Vagina (tissue), 2 donors: ENCODE measurements at regions not wholly inside any gene's neighbourhood (a gene's known extent, or its start where the extent isn't known, plus 50 kb on each side); places are given as distances from the start of the nearest gene placed in this dataset.

Experiments
- POLR2A ChIP-seq, 2 donors: fragments of 450-650 bp; IDR thresholded peaks; one replicate each; pipeline ENCODE4 v1.6.1; 2017; ENCODE audit warnings: antibody characterized with exemption in 2 of 2, mild to moderate bottlenecking in 2 of 2, moderate library complexity in 2 of 2
- POLR2AphosphoS5 ChIP-seq, 2 donors: sonication (generic); formaldehyde crosslinking; IDR thresholded peaks; one replicate each; pipeline ENCODE4 v1.9.0; 2017; ENCODE audit warnings: antibody characterized with exemption in 2 of 2, mild to moderate bottlenecking in 2 of 2, low read depth in 1 of 2; ENCODE audit not compliant: insufficient read depth in 1 of 2

DNA sequence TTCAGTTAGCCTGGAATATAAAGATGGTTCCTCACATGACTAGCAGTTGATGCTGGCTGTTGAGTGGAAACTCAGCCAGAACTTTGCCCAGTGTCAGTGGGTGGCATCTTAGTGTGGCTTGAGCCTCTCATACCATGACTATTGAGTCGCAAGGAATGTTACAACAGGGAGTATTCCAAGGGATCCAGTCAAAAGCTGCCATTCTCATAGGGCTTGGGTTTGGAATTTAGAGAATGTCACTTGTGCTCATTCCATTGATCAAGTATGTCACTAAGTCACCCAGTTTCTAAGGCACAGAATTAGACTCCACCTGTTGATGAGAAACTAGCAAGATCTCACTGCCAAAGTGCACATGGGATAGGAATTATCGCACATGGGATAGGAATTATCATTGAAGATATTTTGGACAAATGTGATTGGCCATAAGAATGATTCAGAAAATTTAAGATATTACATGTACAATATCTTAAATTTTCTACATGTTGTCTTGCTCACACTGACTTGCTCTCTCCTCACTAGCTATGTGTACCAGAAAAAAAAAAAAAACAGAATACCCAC, 1290.7 kb upstream of the ADGRL2 start:
- TF ChIP-seq POLR2A (IDR thresholded peaks at IDR 0.05) (no peak), POLR2AphosphoS5 (IDR thresholded peaks at IDR 0.05; ENCODE audit: insufficient read depth in 1 of 2, low read depth in 1 of 2) (no peak)
